GM23338 (cell line): ENCODE measurements at regions not wholly inside any gene's neighbourhood (a gene's known extent, or its start where the extent isn't known, plus 50 kb on each side); places are given as distances from the start of the nearest gene placed in this dataset.

ENCODE experiments used
- CREB1 ChIP-seq: fragments of 250-450 bp; sonication (Bioruptor Pico); IDR thresholded peaks from 2 replicates; pipeline ENCODE4 v1.5.0; 2020; ENCODE audit warnings: low read depth, mild to moderate bottlenecking, moderate library complexity
- EZH2 ChIP-seq: fragments of 200-600 bp; sonication (generic); IDR thresholded peaks from one replicate; pipeline ENCODE4 v1.8.0; 2017; ENCODE audit warnings: antibody characterized with exemption, mild to moderate bottlenecking, low read depth; ENCODE audit not compliant: unreplicated experiment
- EZH2phosphoT487 ChIP-seq: fragments of 200-600 bp; sonication (generic); IDR thresholded peaks from one replicate; pipeline ENCODE4 v1.8.1; 2018; ENCODE audit warnings: antibody characterized with exemption; ENCODE audit not compliant: unreplicated experiment
- POLR2AphosphoS5 ChIP-seq: IDR thresholded peaks from 2 replicates; pipeline ENCODE4 v1.6.1; 2016; ENCODE audit warnings: antibody characterized with exemption, low read depth
- STAT1 ChIP-seq: IDR thresholded peaks from one replicate; pipeline ENCODE4 v1.6.1; 2016; ENCODE audit warnings: antibody characterized with exemption; ENCODE audit not compliant: unreplicated experiment
- TF ChIP-seq, protein P1 (sequence below), 2 experiments: fragments of 200-600 bp in 1 of 2; sonication (generic) in 1 of 2; conservative IDR thresholded peaks; 2 replicates each; pipeline versions ENCODE4 v1.5.1 to v1.6.1; 2016 to 2017; ENCODE audit warnings: antibody characterized with exemption in 2 of 2, low read depth in 2 of 2, mild to moderate bottlenecking in 2 of 2, moderate library complexity in 1 of 2
- TF ChIP-seq, protein P2 (sequence below): IDR thresholded peaks from one replicate; pipeline ENCODE4 v1.6.1; 2018; ENCODE audit warnings: antibody characterized with exemption; ENCODE audit not compliant: unreplicated experiment
- TF ChIP-seq, protein P3 (sequence below): IDR thresholded peaks from 2 replicates; pipeline ENCODE4 v1.6.1; 2016; ENCODE audit warnings: antibody characterized with exemption

DNA sequence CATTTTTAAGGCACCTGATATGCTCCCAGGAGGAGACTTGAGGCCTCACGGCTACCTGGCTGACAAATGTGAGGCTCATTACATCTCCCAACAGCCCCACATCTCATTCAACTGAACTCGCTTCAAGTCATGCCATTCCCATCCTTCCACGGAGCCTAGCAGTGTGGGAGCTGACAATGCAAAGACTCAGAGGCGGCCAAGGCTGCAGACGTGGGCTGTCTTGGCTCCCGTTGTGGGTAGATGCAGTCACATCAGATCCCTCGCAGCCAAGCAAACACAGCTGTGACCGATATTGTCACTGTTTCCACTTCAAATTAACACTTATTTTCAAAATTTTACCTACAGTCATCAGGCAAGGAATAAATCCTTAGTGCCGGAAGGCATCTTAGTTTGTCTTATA is 64.0 kb upstream of the TRIB2 start:
- TF ChIP-seq, protein P1, sequence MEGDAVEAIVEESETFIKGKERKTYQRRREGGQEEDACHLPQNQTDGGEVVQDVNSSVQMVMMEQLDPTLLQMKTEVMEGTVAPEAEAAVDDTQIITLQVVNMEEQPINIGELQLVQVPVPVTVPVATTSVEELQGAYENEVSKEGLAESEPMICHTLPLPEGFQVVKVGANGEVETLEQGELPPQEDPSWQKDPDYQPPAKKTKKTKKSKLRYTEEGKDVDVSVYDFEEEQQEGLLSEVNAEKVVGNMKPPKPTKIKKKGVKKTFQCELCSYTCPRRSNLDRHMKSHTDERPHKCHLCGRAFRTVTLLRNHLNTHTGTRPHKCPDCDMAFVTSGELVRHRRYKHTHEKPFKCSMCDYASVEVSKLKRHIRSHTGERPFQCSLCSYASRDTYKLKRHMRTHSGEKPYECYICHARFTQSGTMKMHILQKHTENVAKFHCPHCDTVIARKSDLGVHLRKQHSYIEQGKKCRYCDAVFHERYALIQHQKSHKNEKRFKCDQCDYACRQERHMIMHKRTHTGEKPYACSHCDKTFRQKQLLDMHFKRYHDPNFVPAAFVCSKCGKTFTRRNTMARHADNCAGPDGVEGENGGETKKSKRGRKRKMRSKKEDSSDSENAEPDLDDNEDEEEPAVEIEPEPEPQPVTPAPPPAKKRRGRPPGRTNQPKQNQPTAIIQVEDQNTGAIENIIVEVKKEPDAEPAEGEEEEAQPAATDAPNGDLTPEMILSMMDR (conservative IDR thresholded peaks at IDR 0.05; ENCODE audit: low read depth in 2 of 2), result no peak
- no peak for TF ChIP-seq EZH2
- TF ChIP-seq POLR2AphosphoS5, result no peak
- TF ChIP-seq EZH2phosphoT487, result no peak
- TF ChIP-seq, protein P2, sequence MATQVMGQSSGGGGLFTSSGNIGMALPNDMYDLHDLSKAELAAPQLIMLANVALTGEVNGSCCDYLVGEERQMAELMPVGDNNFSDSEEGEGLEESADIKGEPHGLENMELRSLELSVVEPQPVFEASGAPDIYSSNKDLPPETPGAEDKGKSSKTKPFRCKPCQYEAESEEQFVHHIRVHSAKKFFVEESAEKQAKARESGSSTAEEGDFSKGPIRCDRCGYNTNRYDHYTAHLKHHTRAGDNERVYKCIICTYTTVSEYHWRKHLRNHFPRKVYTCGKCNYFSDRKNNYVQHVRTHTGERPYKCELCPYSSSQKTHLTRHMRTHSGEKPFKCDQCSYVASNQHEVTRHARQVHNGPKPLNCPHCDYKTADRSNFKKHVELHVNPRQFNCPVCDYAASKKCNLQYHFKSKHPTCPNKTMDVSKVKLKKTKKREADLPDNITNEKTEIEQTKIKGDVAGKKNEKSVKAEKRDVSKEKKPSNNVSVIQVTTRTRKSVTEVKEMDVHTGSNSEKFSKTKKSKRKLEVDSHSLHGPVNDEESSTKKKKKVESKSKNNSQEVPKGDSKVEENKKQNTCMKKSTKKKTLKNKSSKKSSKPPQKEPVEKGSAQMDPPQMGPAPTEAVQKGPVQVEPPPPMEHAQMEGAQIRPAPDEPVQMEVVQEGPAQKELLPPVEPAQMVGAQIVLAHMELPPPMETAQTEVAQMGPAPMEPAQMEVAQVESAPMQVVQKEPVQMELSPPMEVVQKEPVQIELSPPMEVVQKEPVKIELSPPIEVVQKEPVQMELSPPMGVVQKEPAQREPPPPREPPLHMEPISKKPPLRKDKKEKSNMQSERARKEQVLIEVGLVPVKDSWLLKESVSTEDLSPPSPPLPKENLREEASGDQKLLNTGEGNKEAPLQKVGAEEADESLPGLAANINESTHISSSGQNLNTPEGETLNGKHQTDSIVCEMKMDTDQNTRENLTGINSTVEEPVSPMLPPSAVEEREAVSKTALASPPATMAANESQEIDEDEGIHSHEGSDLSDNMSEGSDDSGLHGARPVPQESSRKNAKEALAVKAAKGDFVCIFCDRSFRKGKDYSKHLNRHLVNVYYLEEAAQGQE, result no peak
- TF ChIP-seq, protein P3, sequence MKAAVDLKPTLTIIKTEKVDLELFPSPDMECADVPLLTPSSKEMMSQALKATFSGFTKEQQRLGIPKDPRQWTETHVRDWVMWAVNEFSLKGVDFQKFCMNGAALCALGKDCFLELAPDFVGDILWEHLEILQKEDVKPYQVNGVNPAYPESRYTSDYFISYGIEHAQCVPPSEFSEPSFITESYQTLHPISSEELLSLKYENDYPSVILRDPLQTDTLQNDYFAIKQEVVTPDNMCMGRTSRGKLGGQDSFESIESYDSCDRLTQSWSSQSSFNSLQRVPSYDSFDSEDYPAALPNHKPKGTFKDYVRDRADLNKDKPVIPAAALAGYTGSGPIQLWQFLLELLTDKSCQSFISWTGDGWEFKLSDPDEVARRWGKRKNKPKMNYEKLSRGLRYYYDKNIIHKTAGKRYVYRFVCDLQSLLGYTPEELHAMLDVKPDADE, result no peak
- TF ChIP-seq STAT1, result no peak
- no peak for TF ChIP-seq CREB1 (CRISPR knock-in tag)
